CD4-positive, CD25-positive, alpha-beta regulatory T cell (primary cell): ENCODE measurements at regions not wholly inside any gene's neighbourhood (a gene's known extent, or its start where the extent isn't known, plus 50 kb on each side); places are given as distances from the start of the nearest gene placed in this dataset.
"Not testable (repeated sequence)": the region's sequence is repeated elsewhere in the genome, so short reads cannot be mapped to it uniquely, and the experiment has no call there.

ENCODE experiments used
- ATAC-seq, 2 donors: fragments of 150-1000 bp; cut with Tn5 transposase; one replicate each; pipeline ENCODE4 v1.10.0; 2021; ENCODE audit warnings: low read depth in 2 of 2, moderate number of reproducible peaks in 2 of 2, moderate library complexity in 1 of 2
- DNase-seq, 3 donors: peaks; one replicate each; pipeline versions ENCODE4 v3.0.0 to v3.0.0-alpha.2; 2012 to 2022; ENCODE audit warnings: mixed read lengths in 1 of 3
- H3K27ac ChIP-seq: one replicate; pipeline ENCODE4 v1.7.0; 2013; ENCODE audit warnings: mild to moderate bottlenecking, low read length; ENCODE audit not compliant: insufficient read depth, poor library complexity, severe bottlenecking
- H3K27me3 ChIP-seq: one replicate; pipeline ENCODE4 v1.7.0; 2013; ENCODE audit warnings: low read length; ENCODE audit not compliant: control insufficient read depth, insufficient read depth
- H3K36me3 ChIP-seq: one replicate; pipeline ENCODE4 v1.7.0; 2013; ENCODE audit warnings: mild to moderate bottlenecking, low read length, moderate library complexity; ENCODE audit not compliant: control insufficient read depth, insufficient read depth
- H3K4me1 ChIP-seq: 2 replicates; pipeline ENCODE4 v1.7.0; 2013; ENCODE audit warnings: mild to moderate bottlenecking, low read length; ENCODE audit not compliant: insufficient read depth, control insufficient read depth, poor library complexity, severe bottlenecking
- H3K4me3 ChIP-seq: one replicate; pipeline ENCODE4 v1.7.0; 2013; ENCODE audit warnings: low read depth, mild to moderate bottlenecking, low read length, moderate library complexity
- H3K9me3 ChIP-seq, 2 experiments: 1 replicate in 1 of 2; 2 replicates in 1 of 2; pipeline ENCODE4 v1.7.0; 2013; ENCODE audit warnings: low read length in 2 of 2, mild to moderate bottlenecking in 1 of 2, moderate library complexity in 1 of 2; ENCODE audit not compliant: control insufficient read depth in 2 of 2
- H3K27ac Mint-ChIP-seq, 3 donors: one replicate each; pipeline ENCODE4 v1.8.0; 2020 to 2022; ENCODE audit warnings: mild to moderate bottlenecking in 3 of 3, mixed read lengths in 3 of 3, moderate library complexity in 2 of 3
- H3K27me3 Mint-ChIP-seq: one replicate; pipeline ENCODE4 v1.8.0; 2022; ENCODE audit warnings: mild to moderate bottlenecking, mixed read lengths
- H3K36me3 Mint-ChIP-seq: one replicate; pipeline ENCODE4 v1.8.0; 2020; ENCODE audit warnings: mixed read lengths
- H3K4me1 Mint-ChIP-seq, 4 donors: one replicate each; pipeline ENCODE4 v1.8.0; 2020 to 2022; ENCODE audit warnings: mixed read lengths in 4 of 4, mild to moderate bottlenecking in 1 of 4
- H3K4me3 Mint-ChIP-seq, 4 donors: one replicate each; pipeline ENCODE4 v1.8.0; 2020 to 2022; ENCODE audit warnings: mild to moderate bottlenecking in 4 of 4, mixed read lengths in 4 of 4, moderate library complexity in 3 of 4
- H3K9me3 Mint-ChIP-seq, 7 donors: one replicate each; pipeline ENCODE4 v1.8.0; 2020 to 2022; ENCODE audit warnings: mixed read lengths in 7 of 7, mild to moderate bottlenecking in 3 of 7, moderate library complexity in 2 of 7

DNA sequence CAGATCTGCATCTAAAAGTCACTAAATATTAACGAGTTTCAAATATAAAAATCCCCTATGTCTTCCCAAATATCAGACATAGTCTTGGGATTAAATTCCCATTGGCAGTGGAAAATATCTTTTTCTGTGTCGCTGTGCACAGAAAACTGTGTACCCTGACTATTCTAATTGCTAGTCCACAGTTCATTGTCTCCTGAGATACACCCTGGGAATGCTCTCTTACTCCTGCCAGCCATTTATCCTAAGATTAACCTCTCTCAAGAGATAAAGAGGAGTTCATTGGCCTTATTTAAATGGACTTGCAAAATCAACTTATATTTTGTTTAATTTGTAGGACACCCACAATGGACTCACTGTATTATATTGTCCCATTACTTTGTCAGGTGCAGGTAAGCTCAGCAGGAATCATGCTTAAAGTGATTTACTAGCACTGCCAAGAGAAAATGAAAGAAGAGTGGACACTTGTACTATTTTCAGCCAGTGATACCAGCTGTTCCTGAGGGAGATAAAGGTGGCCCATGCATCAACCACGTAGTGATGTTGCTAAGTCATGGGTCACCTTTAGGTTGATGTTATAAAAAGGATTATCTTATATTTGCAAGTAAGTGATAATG lies 553.8 kb downstream of the PIK3C3 start:
- DNase-seq (no peak), ATAC-seq (no peak)
- Mint-ChIP-seq H3K27ac (no peak overlapping the region), H3K4me1 (no peaks in the 10 kb centered on the region), H3K4me3 (no peak overlapping the region), H3K36me3 (no peaks in the 10 kb centered on the region), H3K9me3 (peaks cover 1 to 25% (median 4%) of the 10 kb centered on the region in 7 donors), H3K27me3 (no peaks in the 10 kb centered on the region)
- H3K4me1 ChIP-seq = no peaks in the 10 kb centered on the region
- no peak overlapping the region for H3K4me3 ChIP-seq
- no peak overlapping the region for H3K27ac ChIP-seq
- H3K36me3 ChIP-seq = no peaks in the 10 kb centered on the region
- peaks cover 0 to 2% of the 10 kb centered on the region in 2 experiments for H3K9me3 ChIP-seq
- H3K27me3 ChIP-seq = no peaks in the 10 kb centered on the region

GRCh38 chr18:42509750-42510415 lies 554.8 kb downstream of the PIK3C3 start:
- Histone ChIP-seq H3K36me3 (no peaks in the 10 kb centered on the region), H3K27ac (no peak overlapping the region), H3K27me3 (no peaks in the 10 kb centered on the region), H3K4me1 (no peaks in the 10 kb centered on the region), H3K9me3 (peaks cover 0 to 2% of the 10 kb centered on the region in 2 experiments), H3K4me3 (no peak overlapping the region)
- Mint-ChIP-seq H3K9me3 (peaks cover 1 to 34% (median 6%) of the 10 kb centered on the region in 7 donors), H3K36me3 (no peaks in the 10 kb centered on the region), H3K4me3 (no peak overlapping the region), H3K27ac (no peak overlapping the region), H3K4me1 (no peaks in the 10 kb centered on the region), H3K27me3 (no peaks in the 10 kb centered on the region)
- no peak for ATAC-seq
- DNase-seq = no peak

GRCh38 chr18:42510540-42510939 lies 555.5 kb downstream of the PIK3C3 start:
- H3K9me3 ChIP-seq = peaks cover 0 to 2% of the 10 kb centered on the region in 2 experiments
- H3K4me3 ChIP-seq = no peak overlapping the region
- no peaks in the 10 kb centered on the region for H3K4me1 ChIP-seq
- Mint-ChIP-seq H3K27ac (no peak overlapping the region), H3K4me1 (no peaks in the 10 kb centered on the region), H3K9me3 (peaks cover 1 to 34% (median 4%) of the 10 kb centered on the region in 7 donors), H3K36me3 (no peaks in the 10 kb centered on the region), H3K4me3 (no peak overlapping the region), H3K27me3 (no peaks in the 10 kb centered on the region)
- no peak for ATAC-seq
- no peak for DNase-seq
- no peak overlapping the region for H3K27ac ChIP-seq
- H3K36me3 ChIP-seq = no peaks in the 10 kb centered on the region
- no peaks in the 10 kb centered on the region for H3K27me3 ChIP-seq

DNA sequence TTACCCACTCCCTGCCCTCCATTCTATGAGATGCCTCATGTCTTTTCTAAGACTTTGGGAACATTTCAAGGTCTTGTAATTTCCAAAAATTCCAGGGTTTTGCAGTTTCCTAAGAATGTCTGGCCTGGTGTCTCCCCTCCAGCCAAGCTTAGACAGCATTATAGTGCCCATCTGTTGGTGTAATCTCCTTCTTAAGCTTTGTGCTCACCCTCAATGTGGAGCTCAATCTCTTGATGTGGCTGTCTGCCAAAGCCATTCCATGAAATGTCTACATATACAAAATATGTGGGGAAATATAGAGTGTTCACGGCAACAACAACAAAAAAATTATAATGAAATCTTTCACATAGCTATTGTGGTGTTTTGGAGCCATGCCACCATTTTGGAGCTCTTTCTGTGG lies 558.4 kb downstream of the PIK3C3 start:
- Mint-ChIP-seq H3K4me3 (no peak overlapping the region), H3K27me3 (no peaks in the 10 kb centered on the region), H3K9me3 (peaks cover 0 to 30% (median 2%) of the 10 kb centered on the region in 7 donors), H3K4me1 (no peaks in the 10 kb centered on the region), H3K27ac (no peak overlapping the region), H3K36me3 (no peaks in the 10 kb centered on the region)
- Histone ChIP-seq H3K36me3 (no peaks in the 10 kb centered on the region), H3K27ac (no peak overlapping the region), H3K27me3 (no peaks in the 10 kb centered on the region), H3K4me1 (no peaks in the 10 kb centered on the region), H3K9me3 (peaks cover 0 to 2% of the 10 kb centered on the region in 2 experiments), H3K4me3 (no peak overlapping the region)
- DNase-seq = no peak
- no peak for ATAC-seq

GRCh38 chr18:42514512-42514911 lies 559.5 kb downstream of the PIK3C3 start:
- no peak overlapping the region for H3K4me3 ChIP-seq
- Mint-ChIP-seq H3K9me3 (peaks cover 0 to 30% (median 2%) of the 10 kb centered on the region in 7 donors), H3K4me1 (no peaks in the 10 kb centered on the region), H3K4me3 (no peak overlapping the region), H3K36me3 (no peaks in the 10 kb centered on the region), H3K27ac (peak overlapping the region in 1 of 3 donors; percentile 58), H3K27me3 (no peaks in the 10 kb centered on the region)
- H3K9me3 ChIP-seq = peaks cover 0 to 2% of the 10 kb centered on the region in 2 experiments
- H3K36me3 ChIP-seq = no peaks in the 10 kb centered on the region
- no peak for DNase-seq
- no peak for ATAC-seq
- H3K4me1 ChIP-seq = no peaks in the 10 kb centered on the region
- no peak overlapping the region for H3K27ac ChIP-seq
- H3K27me3 ChIP-seq = no peaks in the 10 kb centered on the region

GRCh38 chr18:42517896-42518295 lies 562.9 kb downstream of the PIK3C3 start:
- H3K36me3 Mint-ChIP-seq = no peaks in the 10 kb centered on the region
- no peaks in the 10 kb centered on the region for H3K9me3 ChIP-seq
- no peak overlapping the region for H3K27ac ChIP-seq
- no peak for ATAC-seq
- H3K4me1 Mint-ChIP-seq = no peaks in the 10 kb centered on the region
- H3K27ac Mint-ChIP-seq = no peak overlapping the region
- no peaks in the 10 kb centered on the region for H3K27me3 ChIP-seq
- peaks cover 0 to 15% (median 6%) of the 10 kb centered on the region in 7 donors for H3K9me3 Mint-ChIP-seq
- H3K27me3 Mint-ChIP-seq = no peaks in the 10 kb centered on the region
- no peaks in the 10 kb centered on the region for H3K36me3 ChIP-seq
- H3K4me3 Mint-ChIP-seq = no peak overlapping the region
- H3K4me3 ChIP-seq = no peak overlapping the region
- DNase-seq = no peak
- no peaks in the 10 kb centered on the region for H3K4me1 ChIP-seq

- H3K27me3 Mint-ChIP-seq, ATAC-seq, DNase-seq, H3K27me3 ChIP-seq, H3K36me3 Mint-ChIP-seq, H3K27ac Mint-ChIP-seq, H3K36me3 ChIP-seq, H3K27ac ChIP-seq, H3K4me1 Mint-ChIP-seq, H3K4me1 ChIP-seq, H3K4me3 ChIP-seq, H3K9me3 ChIP-seq, H3K4me3 Mint-ChIP-seq: not testable (repeated sequence)
- H3K9me3 Mint-ChIP-seq = peaks cover 0 to 15% (median 6%) of the 10 kb centered on the region in 7 donors
Measured at GRCh38 chr18:42518331-42518730, 563.3 kb downstream of the PIK3C3 start.

GRCh38 chr18:42520138-42520537 lies 565.1 kb downstream of the PIK3C3 start:
- Mint-ChIP-seq H3K27me3 (no peaks in the 10 kb centered on the region), H3K4me1 (no peaks in the 10 kb centered on the region), H3K27ac (peak overlapping the region in 1 of 3 donors; percentile 27), H3K36me3 (no peaks in the 10 kb centered on the region), H3K4me3 (no peak overlapping the region), H3K9me3 (peaks cover 0 to 8% (median 5%) of the 10 kb centered on the region in 7 donors)
- Histone ChIP-seq H3K4me3 (no peak overlapping the region), H3K4me1 (no peaks in the 10 kb centered on the region), H3K27me3 (no peaks in the 10 kb centered on the region), H3K9me3 (no peaks in the 10 kb centered on the region), H3K27ac (no peak overlapping the region), H3K36me3 (no peaks in the 10 kb centered on the region)
- ATAC-seq (no peak), DNase-seq (no peak)
